ENCODE measurements at regions not wholly inside any gene's neighbourhood (a gene's known extent, or its start where the extent isn't known, plus 50 kb on each side); places are given as distances from the start of the nearest gene placed in this dataset.

GRCh38 chr14:45902241-45902640 lies 649.2 kb upstream of the MIS18BP1 start:
- Histone ChIP-seq H4K20me1 (replicated peaks in 1 of 2; ENCODE audit: control insufficient read depth in 1 of 2, insufficient read depth in 2 of 2, low read length in 2 of 2) (no peaks in the 10 kb centered on the region), H3K4me2 (ENCODE audit: insufficient read depth in 1 of 2, low read depth in 2 of 2, low read length in 2 of 2) (no peak overlapping the region), H3K14ac (ENCODE audit: insufficient read length) (no peak overlapping the region), H3K27me3 (replicated peaks in 1 of 4; ENCODE audit: control insufficient read depth in 3 of 4, extremely low read depth in 1 of 4, insufficient read depth in 3 of 4, low read length in 3 of 4) (no peaks in the 10 kb centered on the region), H3K9ac (replicated peaks in 1 of 4; ENCODE audit: extremely low read depth in 1 of 4, low read depth in 3 of 4, low read length in 3 of 4) (no peak overlapping the region), H2BK5ac (ENCODE audit: low read depth, low read length) (no peak overlapping the region), H3K79me1 (ENCODE audit: low read depth, low read length) (no peaks in the 10 kb centered on the region), H3K27ac (ENCODE audit: low read depth, low read length) (no peak overlapping the region), H3K23ac (ENCODE audit: insufficient read length) (no peak overlapping the region), H3K18ac (ENCODE audit: extremely low read depth, low read length) (no peak overlapping the region), H4K5ac (ENCODE audit: insufficient read length, low read depth, low read length) (no peak overlapping the region), H2BK15ac (ENCODE audit: low read length) (no peak overlapping the region), H3K23me2 (ENCODE audit: low read depth, low read length) (no peaks in the 10 kb centered on the region), H2BK120ac (replicated peaks; ENCODE audit: low read depth, low read length) (no peak overlapping the region), H2AK5ac (ENCODE audit: low read depth, low read length) (no peak overlapping the region), H2AFZ (ENCODE audit: low read length) (no peak overlapping the region), H3K79me2 (ENCODE audit: control insufficient read depth in 1 of 2, insufficient read depth in 2 of 2, low read length in 2 of 2) (no peaks in the 10 kb centered on the region), H2BK12ac (ENCODE audit: low read depth, low read length) (no peak overlapping the region), H3K4ac (replicated peaks; ENCODE audit: insufficient read length, low read depth, low read length) (no peak overlapping the region), H2BK20ac (ENCODE audit: low read length) (no peak overlapping the region), H3K9me3 (ENCODE audit: insufficient read depth in 2 of 2, low read depth in 1 of 2, low read length in 1 of 2) (no peaks in the 10 kb centered on the region), H4K8ac (ENCODE audit: extremely low read depth, insufficient read depth, low read length) (no peak overlapping the region), H3K4me1 (replicated peaks in 1 of 4; ENCODE audit: control insufficient read depth in 3 of 4, insufficient read depth in 4 of 4, low read length in 3 of 4) (no peaks in the 10 kb centered on the region), H4K91ac (replicated peaks; ENCODE audit: insufficient read length, low read length) (no peak overlapping the region), H3K36me3 (ENCODE audit: control insufficient read depth in 2 of 4, insufficient read depth in 4 of 4, low read length in 3 of 4) (no peaks in the 10 kb centered on the region), H3K4me3 (ENCODE audit: extremely low read depth in 1 of 4, insufficient read depth in 2 of 4, low read depth in 3 of 4, low read length in 4 of 4) (no peak overlapping the region), H3K56ac (replicated peaks; ENCODE audit: insufficient read length, low read depth, low read length) (no peak overlapping the region)
- WGBS, 2 experiments (ENCODE audit: extremely low coverage in 1 of 2, insufficient coverage in 1 of 2, insufficient read length in 1 of 2, insufficient replicate concordance in 2 of 2, low coverage in 1 of 2, low lambda C conversion rate in 2 of 2, missing lambda C conversion rate in 1 of 2), result 93% methylated on average over 3 of the region's 3 CpGs; no CpG with 5 or more reads in 1 of the 2 experiments
- ChIA-PET CTCF (ENCODE audit: partially characterized antibody) (interaction anchor here (1.1 to 1.5 kb wide), 2 partner anchors 91 to 476 kb away, joined by 3 to 4 read pairs; no protein-coding TSS in a partner anchor), POLR2A (ENCODE audit: partially characterized antibody) (no interaction called here)
- FAIRE-seq (no peak), DNase-seq (ENCODE audit: low read depth in 1 of 2, low spot score in 2 of 2) (no peak)
- TF ChIP-seq EZH2 (IDR thresholded peaks at IDR 0.05; ENCODE audit: low read depth, low read length, severe bottlenecking) (no peak), RBBP5 (IDR thresholded peaks at IDR 0.05; ENCODE audit: borderline replicate concordance, low read depth, low read length) (no peak), POU5F1 (IDR thresholded peaks at IDR 0.05; ENCODE audit: low read depth, low read length) (no peak), SAP30 (IDR thresholded peaks at IDR 0.05; ENCODE audit: insufficient read depth, insufficient replicate concordance, low read length) (no peak), FOSL1 (IDR thresholded peaks at IDR 0.05; ENCODE audit: insufficient read depth, low read depth, low read length) (no peak), TAF7 (optimal IDR thresholded peaks at IDR 0.05; ENCODE audit: borderline replicate concordance, low read depth, low read length) (no peak), BRCA1 (IDR thresholded peaks at IDR 0.05; ENCODE audit: low read depth, low read length) (no peak), SP1 (IDR thresholded peaks at IDR 0.05; ENCODE audit: low read depth, low read length) (no peak), SIN3A (conservative IDR thresholded peaks at IDR 0.05 in 1 of 2, IDR thresholded peaks at IDR 0.05 in 1 of 2; ENCODE audit: low read depth in 1 of 2, low read length in 2 of 2) (no peak), JUND (IDR thresholded peaks at IDR 0.05; ENCODE audit: low read length) (no peak), BACH1 (IDR thresholded peaks at IDR 0.05; ENCODE audit: low read length) (no peak), GABPA (IDR thresholded peaks at IDR 0.05; ENCODE audit: borderline replicate concordance, insufficient read depth, low read length) (no peak), RAD21 (IDR thresholded peaks at IDR 0.05 in 1 of 2, conservative IDR thresholded peaks at IDR 0.05 in 1 of 2; ENCODE audit: low read depth in 2 of 2, low read length in 2 of 2) (no peak)

Measured in H1 (cell line).